HepG2 (cell line): ENCODE measurements at regions not wholly inside any gene's neighbourhood (a gene's known extent, or its start where the extent isn't known, plus 50 kb on each side); places are given as distances from the start of the nearest gene placed in this dataset.
"Not testable (repeated sequence)": the region's sequence is repeated elsewhere in the genome, so short reads cannot be mapped to it uniquely, and the experiment has no call there.

Experiments used
- ATAC-seq: fragments of 200-7000 bp; cut with Tn5 transposase; 3 replicates; pipeline ENCODE4 v1.9.1; 2020; ENCODE audit warnings: mild to moderate bottlenecking, moderate library complexity
- BruUV-seq: library from RNA; stranded (reverse); fragments of 400-500 nt; replicated peaks from 2 replicates; lab custom pipeline; 2021; lab: Mats Ljungman, UMichigan
- CTCF ChIA-PET: fragments of 300-600 bp; formaldehyde crosslinking; extraction: SDS; loops from one replicate; lab custom pipeline; 2021; ENCODE audit warnings: low total read pairs, inconsistent platforms, low intra/inter-chr PET ratio; lab: Yijun Ruan, JAX
- POLR2A ChIA-PET: fragments of 350-600 bp; sonication (Branson Sonifier 250); formaldehyde crosslinking; loops from one replicate; lab custom pipeline; 2020; ENCODE audit warnings: antibody characterized with exemption, inconsistent platforms; lab: Yijun Ruan, JAX
- DNase-seq: peaks from one replicate; pipeline ENCODE4 v3.0.0-alpha.2; 2015; ENCODE audit warnings: low spot score
- FAIRE-seq: peaks from 3 replicates; lab custom pipeline; 2011; peaks lifted over from hg19 to GRCh38; lab: Jason Lieb, UNC
- H2AFZ ChIP-seq: one replicate; pipeline ENCODE4 v1.6.1; 2011; ENCODE audit warnings: low read length, inconsistent platforms
- H3K27ac ChIP-seq: fragments of 300-600 bp; 3 replicates; pipeline ENCODE4 v1.8.0; 2011; ENCODE audit warnings: mixed run types, mild to moderate bottlenecking, mixed read lengths, low read length, inconsistent platforms; ENCODE audit not compliant: insufficient read depth; ENCODE audit errors: extremely low read length
- H3K27me3 ChIP-seq, 2 experiments: fragments of 200-600 bp in 1 of 2; 2 replicates in 1 of 2; 3 replicates in 1 of 2; pipeline versions ENCODE4 v1.6.0 to v1.8.0; 2011; ENCODE audit warnings: low read length in 2 of 2, mild to moderate bottlenecking in 2 of 2, moderate library complexity in 2 of 2, inconsistent platforms in 1 of 2; ENCODE audit not compliant: insufficient read depth in 2 of 2, control insufficient read depth in 1 of 2
- H3K36me3 ChIP-seq, 2 experiments: fragments of 200-600 bp in 1 of 2; replicated peaks in 1 of 2; 2 replicates in 1 of 2; 3 replicates in 1 of 2; pipeline versions ENCODE4 v1.5.1 to v1.8.0; 2011; ENCODE audit warnings: low read length in 2 of 2, inconsistent platforms in 1 of 2; ENCODE audit not compliant: insufficient read depth in 2 of 2, control insufficient read depth in 1 of 2
- H3K4me1 ChIP-seq: 2 replicates; pipeline ENCODE4 v1.5.1; 2012; ENCODE audit warnings: low read length, inconsistent platforms; ENCODE audit not compliant: insufficient read depth
- H3K4me2 ChIP-seq: 2 replicates; pipeline ENCODE4 v1.6.0; 2011; ENCODE audit warnings: low read depth, low read length, inconsistent platforms
- H3K4me3 ChIP-seq, 3 experiments: fragments of 200-600 bp in 1 of 3; sonication (generic), shearing (Covaris generic) in 1 of 3; replicated peaks in 1 of 3; 2 replicates each; pipeline ENCODE4 v1.5.1; 2011 to 2016; ENCODE audit warnings: low read length in 3 of 3, inconsistent platforms in 2 of 3, low read depth in 2 of 3, mild to moderate bottlenecking in 2 of 3, control low read depth in 1 of 3, mixed read lengths in 1 of 3; ENCODE audit not compliant: insufficient read depth in 1 of 3
- H3K79me2 ChIP-seq: one replicate; pipeline ENCODE4 v1.6.1; 2011; ENCODE audit warnings: low read length, inconsistent platforms; ENCODE audit not compliant: insufficient read depth
- H3K9ac ChIP-seq: 2 replicates; pipeline ENCODE4 v1.6.0; 2011; ENCODE audit warnings: mild to moderate bottlenecking, low read depth, low read length, inconsistent platforms; ENCODE audit not compliant: insufficient read depth
- H3K9me3 ChIP-seq: 2 replicates; pipeline ENCODE4 v1.5.1; 2012; ENCODE audit warnings: mild to moderate bottlenecking, low read length
- H4K20me1 ChIP-seq: 2 replicates; pipeline ENCODE4 v1.6.0; 2011; ENCODE audit warnings: inconsistent platforms, mild to moderate bottlenecking, low read length, moderate library complexity; ENCODE audit not compliant: insufficient read depth
- SETDB1 ChIP-seq: sonication (generic); formaldehyde crosslinking; IDR thresholded peaks from 2 replicates; pipeline ENCODE4 v1.5.1; 2020; ENCODE audit warnings: missing genetic modification reagents, mild to moderate bottlenecking, borderline replicate concordance
- SNAPC4 ChIP-seq: sonication (generic); formaldehyde crosslinking; IDR thresholded peaks from 2 replicates; pipeline ENCODE4 v1.4.0; 2020; ENCODE audit warnings: mild to moderate bottlenecking, missing genetic modification reagents
- SP140L ChIP-seq: sonication (generic); formaldehyde crosslinking; IDR thresholded peaks from 2 replicates; pipeline ENCODE4 v1.4.0; 2020; ENCODE audit warnings: missing genetic modification reagents, borderline replicate concordance
- TBL1XR1 ChIP-seq: fragments of 150-350 bp; IDR thresholded peaks from 2 replicates; pipeline ENCODE4 v1.6.1; 2014; ENCODE audit warnings: borderline replicate concordance, low read length; ENCODE audit not compliant: partially characterized antibody
- TBX2 ChIP-seq: sonication (generic); formaldehyde crosslinking; IDR thresholded peaks from 2 replicates; pipeline ENCODE4 v1.5.0; 2020; ENCODE audit warnings: missing genetic modification reagents, mild to moderate bottlenecking, borderline replicate concordance
- ZNF253 ChIP-seq: sonication (generic); formaldehyde crosslinking; IDR thresholded peaks from 2 replicates; pipeline ENCODE4 v1.8.0; 2022; ENCODE audit warnings: mild to moderate bottlenecking, missing genetic modification reagents, borderline replicate concordance
- WGBS: methylation state at CpG from one replicate; pipeline ENCODE4 v1.1.6; 2017; ENCODE audit warnings: low lambda C conversion rate; 5-methylcytosine and 5-hydroxymethylcytosine counted together
- in situ Hi-C: cut with HindIII; loops from 2 replicates; pipeline ENCODE4 v1.10.0; 2017; ENCODE audit warnings: low pct_unique_long_range_greater_than_20kb; ENCODE audit not compliant: extremely low pct_ligation_motif_present
- intact Hi-C: fragments of 100-400 bp; cut with micrococcal nuclease; formaldehyde crosslinking; loops from one replicate; pipeline ENCODE4 v1.10.0; 2022; ENCODE audit not compliant: unreplicated experiment
- TF ChIP-seq, protein P1 (sequence below): sonication (generic); formaldehyde crosslinking; conservative IDR thresholded peaks from 2 replicates; pipeline ENCODE4 v1.8.0; 2022; ENCODE audit warnings: mild to moderate bottlenecking, moderate library complexity, missing genetic modification reagents

DNA sequence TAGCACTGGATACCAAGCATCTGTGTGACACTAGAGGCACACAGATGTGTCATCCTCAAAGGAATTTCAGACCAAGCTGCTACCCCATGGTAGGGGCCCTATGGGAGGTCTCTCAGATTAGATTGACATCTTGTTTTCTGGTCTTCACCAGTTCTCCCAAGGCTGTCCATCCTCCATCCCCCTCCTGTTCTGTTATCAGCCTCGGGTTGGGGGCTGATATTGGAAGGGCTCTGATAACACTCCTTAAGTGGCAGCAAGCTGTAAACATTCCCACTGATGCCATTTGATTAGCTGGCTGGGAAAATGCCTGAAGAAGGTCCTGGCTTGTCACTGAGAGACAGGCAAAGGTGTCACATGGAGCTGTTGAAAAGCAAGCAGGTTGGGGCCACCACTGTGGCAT lies 185.9 kb upstream of the RBM19 start:
- Histone ChIP-seq H2AFZ (no peak overlapping the region), H3K27me3 (no peaks in the 10 kb centered on the region), H4K20me1 (no peaks in the 10 kb centered on the region), H3K27ac (no peak overlapping the region), H3K36me3 (no peaks in the 10 kb centered on the region), H3K4me2 (no peak overlapping the region), H3K79me2 (no peaks in the 10 kb centered on the region), H3K4me1 (no peaks in the 10 kb centered on the region), H3K9ac (no peak overlapping the region), H3K9me3 (no peaks in the 10 kb centered on the region), H3K4me3 (no peak overlapping the region)
- ChIA-PET CTCF (no interaction called here), POLR2A (no interaction called here)
- no peak for ATAC-seq
- no peak for TF ChIP-seq ZNF253 (CRISPR knock-in tag)
- no peak for TF ChIP-seq SP140L (CRISPR knock-in tag)
- TF ChIP-seq TBX2 (CRISPR knock-in tag) = no peak
- no peak for TF ChIP-seq SETDB1 (CRISPR knock-in tag)
- TF ChIP-seq TBL1XR1 = no peak
- no peak for TF ChIP-seq SNAPC4
- TF ChIP-seq, protein P1, sequence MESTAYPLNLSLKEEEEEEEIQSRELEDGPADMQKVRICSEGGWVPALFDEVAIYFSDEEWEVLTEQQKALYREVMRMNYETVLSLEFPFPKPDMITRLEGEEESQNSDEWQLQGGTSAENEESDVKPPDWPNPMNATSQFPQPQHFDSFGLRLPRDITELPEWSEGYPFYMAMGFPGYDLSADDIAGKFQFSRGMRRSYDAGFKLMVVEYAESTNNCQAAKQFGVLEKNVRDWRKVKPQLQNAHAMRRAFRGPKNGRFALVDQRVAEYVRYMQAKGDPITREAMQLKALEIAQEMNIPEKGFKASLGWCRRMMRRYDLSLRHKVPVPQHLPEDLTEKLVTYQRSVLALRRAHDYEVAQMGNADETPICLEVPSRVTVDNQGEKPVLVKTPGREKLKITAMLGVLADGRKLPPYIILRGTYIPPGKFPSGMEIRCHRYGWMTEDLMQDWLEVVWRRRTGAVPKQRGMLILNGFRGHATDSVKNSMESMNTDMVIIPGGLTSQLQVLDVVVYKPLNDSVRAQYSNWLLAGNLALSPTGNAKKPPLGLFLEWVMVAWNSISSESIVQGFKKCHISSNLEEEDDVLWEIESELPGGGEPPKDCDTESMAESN (CRISPR knock-in tag) = no peak
- intact Hi-C loops (no loop called here), in situ Hi-C loops (no loop called here)
- 0% methylated on average over 1 of the region's 1 CpG for WGBS
- no peak for DNase-seq
- no TSS peak for BruUV-seq
- no peak for FAIRE-seq

- H3K79me2 ChIP-seq, CTCF ChIA-PET, BruUV-seq, H3K9me3 ChIP-seq, H3K4me2 ChIP-seq, DNase-seq, H3K4me1 ChIP-seq, FAIRE-seq, H3K9ac ChIP-seq, H3K27me3 ChIP-seq, H2AFZ ChIP-seq, POLR2A ChIA-PET, ATAC-seq, intact Hi-C loops, H3K27ac ChIP-seq, H4K20me1 ChIP-seq, H3K4me3 ChIP-seq, in situ Hi-C loops, H3K36me3 ChIP-seq: not testable (repeated sequence)
Measured at GRCh38 chr12:114150584-114150983, 184.5 kb upstream of the RBM19 start.
